HUES6 (cell line): ENCODE measurements at regions not wholly inside any gene's neighbourhood (a gene's known extent, or its start where the extent isn't known, plus 50 kb on each side); places are given as distances from the start of the nearest gene placed in this dataset.
A peak's percentile ranks its signal among the peaks of the same experiment; 100 is the strongest.

ENCODE experiments used
- H3K27ac ChIP-seq: 2 replicates; pipeline ENCODE4 v1.7.0; 2013; ENCODE audit warnings: low read depth, mild to moderate bottlenecking, low read length, inconsistent platforms
- H3K27me3 ChIP-seq: 2 replicates; pipeline ENCODE4 v1.6.1; 2013; ENCODE audit warnings: low read length; ENCODE audit not compliant: control insufficient read depth, insufficient read depth
- H3K36me3 ChIP-seq: 2 replicates; pipeline ENCODE4 v1.6.1; 2013; ENCODE audit warnings: low read length; ENCODE audit not compliant: control insufficient read depth, insufficient read depth
- H3K4me1 ChIP-seq: 2 replicates; pipeline ENCODE4 v1.6.1; 2013; ENCODE audit warnings: low read length; ENCODE audit not compliant: control insufficient read depth, insufficient read depth
- H3K4me3 ChIP-seq: 2 replicates; pipeline ENCODE4 v1.5.1; 2013; ENCODE audit warnings: low read depth, low read length
- H3K9ac ChIP-seq: one replicate; pipeline ENCODE4 v1.6.1; 2013; ENCODE audit warnings: mild to moderate bottlenecking, low read length
- H3K9me3 ChIP-seq: 2 replicates; pipeline ENCODE4 v1.6.1; 2013; ENCODE audit warnings: low read depth, low read length; ENCODE audit not compliant: control insufficient read depth, insufficient read depth

DNA sequence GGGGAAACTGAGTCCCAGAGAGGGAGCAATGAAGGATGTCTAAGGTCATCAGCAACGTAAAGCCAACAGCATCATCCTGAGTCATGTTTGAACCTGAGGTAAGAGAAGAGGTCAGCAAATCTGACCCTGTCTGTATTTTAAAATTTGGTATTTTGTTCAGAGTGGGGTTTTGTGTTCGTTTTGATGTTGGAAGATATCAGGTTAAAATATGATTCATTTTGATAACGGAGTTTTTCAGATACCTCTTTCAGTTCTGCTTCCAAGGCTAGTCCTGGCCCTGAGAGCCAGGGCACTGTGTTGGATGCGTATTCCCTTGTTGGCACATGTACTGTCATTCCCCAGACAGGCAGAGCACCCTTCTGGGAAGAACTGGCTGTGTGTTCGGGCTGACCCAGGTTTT is 291.0 kb downstream of the NSG2 start:
- Histone ChIP-seq H3K4me3 (no peak overlapping the region), H3K9me3 (no peaks in the 10 kb centered on the region), H3K27me3 (no peaks in the 10 kb centered on the region), H3K36me3 (no peaks in the 10 kb centered on the region), H3K4me1 (peaks cover 20% of the 10 kb centered on the region; the same call in 1 of the 2 replicates), H3K9ac (peak overlapping the region; percentile 55), H3K27ac (peak overlapping the region; percentile 76; the same call in 1 of the 2 replicates)

DNA sequence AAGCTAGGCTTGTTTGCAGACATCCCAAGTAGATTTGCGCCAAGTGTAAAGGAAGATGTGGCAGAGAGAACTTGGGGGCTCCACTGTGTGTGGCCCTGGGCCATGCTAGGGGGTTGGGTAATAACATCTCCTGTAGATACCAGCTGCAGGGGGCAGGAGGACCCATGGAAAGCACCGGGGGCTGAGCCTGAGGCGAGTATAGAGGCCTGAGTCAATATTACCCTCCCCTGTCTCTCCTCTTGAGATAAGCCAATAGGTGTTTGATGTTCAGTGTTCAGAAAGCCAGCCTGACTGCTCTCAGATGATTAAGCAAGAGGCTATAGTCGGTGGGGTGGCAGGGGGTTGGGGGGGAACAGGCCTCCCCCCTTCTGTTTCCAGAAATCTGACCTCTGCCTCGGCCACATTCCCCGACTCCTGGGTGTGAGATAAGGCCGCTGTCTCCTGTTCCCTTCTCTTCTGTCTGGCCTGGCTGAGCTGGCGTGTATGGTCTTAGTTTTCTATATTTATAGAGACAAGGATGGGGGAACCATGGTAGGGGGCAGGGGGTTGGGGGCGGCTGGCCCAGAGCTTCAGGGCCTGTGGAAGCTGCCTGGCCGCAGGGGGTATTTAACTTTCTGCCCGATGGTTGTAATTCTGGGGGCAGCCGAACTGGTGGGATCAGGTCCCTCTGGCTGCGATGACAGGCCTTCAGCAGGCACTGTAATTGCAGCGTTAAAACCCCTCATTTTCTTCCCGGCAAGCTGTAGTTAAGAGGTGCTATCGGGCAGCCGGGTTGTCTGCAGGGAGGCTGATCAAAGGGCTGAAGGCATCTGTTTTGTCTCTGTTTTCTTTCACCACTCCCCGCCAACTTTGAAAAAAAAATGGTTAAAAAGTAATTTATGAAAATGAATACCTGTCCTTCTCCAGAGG is 292.0 kb downstream of the NSG2 start:
- Histone ChIP-seq H3K36me3 (no peaks in the 10 kb centered on the region), H3K27me3 (no peaks in the 10 kb centered on the region), H3K9ac (peak overlapping the region; percentile 55), H3K9me3 (no peaks in the 10 kb centered on the region), H3K27ac (peak overlapping the region; percentile 76; the same call in 1 of the 2 replicates), H3K4me3 (no peak overlapping the region; the same call in 1 of the 2 replicates), H3K4me1 (peaks cover 20% of the 10 kb centered on the region; the same call in 1 of the 2 replicates)

DNA sequence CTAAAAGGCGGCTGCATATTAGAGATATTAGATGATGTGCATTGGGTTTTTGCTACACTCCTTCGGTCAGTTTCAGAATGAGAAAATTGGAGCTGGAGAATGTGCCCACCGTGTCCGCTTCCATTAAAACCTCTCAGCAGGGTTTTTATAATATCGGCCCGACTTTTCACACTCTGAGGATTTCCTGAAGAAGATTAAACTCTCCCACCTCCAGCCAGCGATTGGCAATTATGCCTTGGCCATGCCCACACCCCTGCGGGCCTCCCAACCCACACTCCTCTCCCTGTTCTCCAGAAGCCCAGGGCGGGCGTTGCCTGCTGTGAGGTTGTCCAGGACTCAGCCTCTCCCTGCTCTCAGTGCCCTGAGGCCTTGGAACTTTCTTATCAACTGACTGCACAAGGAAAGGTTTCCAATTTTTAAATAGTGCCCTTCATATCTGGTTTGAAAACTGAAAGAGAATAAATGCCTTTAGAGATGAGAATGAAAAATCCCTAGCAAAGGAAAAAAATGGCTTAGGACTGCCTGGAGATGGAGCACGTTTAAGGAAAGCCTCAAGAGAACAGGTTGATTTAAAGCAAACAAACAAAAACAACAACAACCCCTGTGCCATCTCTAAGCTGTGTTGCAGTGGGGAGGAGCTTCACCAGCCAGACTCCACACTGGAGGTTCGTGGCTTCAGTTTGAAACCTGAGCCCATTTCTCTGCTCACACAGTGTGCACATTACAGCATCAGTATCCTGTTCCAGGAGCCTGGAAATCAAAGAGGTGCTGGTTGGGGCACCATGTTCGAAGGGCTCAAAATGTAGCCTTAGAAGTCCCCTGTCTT is 292.9 kb downstream of the NSG2 start:
- Histone ChIP-seq H3K4me1 (peaks cover 20% of the 10 kb centered on the region; the same call in 1 of the 2 replicates), H3K36me3 (no peaks in the 10 kb centered on the region), H3K4me3 (no peak overlapping the region; the same call in 1 of the 2 replicates), H3K9me3 (no peaks in the 10 kb centered on the region), H3K27ac (peak overlapping the region; percentile 48; the same call in 1 of the 2 replicates), H3K27me3 (no peaks in the 10 kb centered on the region), H3K9ac (peak overlapping the region; percentile 43)

DNA sequence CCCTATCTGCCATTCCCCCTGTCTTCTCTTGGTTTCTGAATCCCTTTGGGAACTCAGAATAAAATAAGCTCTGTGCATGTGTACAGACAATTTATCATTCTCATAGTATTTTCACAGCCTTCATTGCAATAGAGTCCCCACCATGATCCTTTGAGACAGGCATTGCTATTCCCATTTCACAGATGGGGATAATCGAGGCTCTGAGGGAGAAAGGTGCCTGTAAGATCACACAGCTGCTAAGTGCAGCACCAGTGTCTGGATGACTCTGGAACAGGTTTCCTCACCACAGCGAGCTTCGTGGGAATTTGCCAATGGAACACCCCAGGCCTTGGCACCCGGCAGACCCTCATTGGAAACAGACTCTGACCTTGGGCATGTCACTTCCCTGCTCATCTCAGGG is 293.6 kb downstream of the NSG2 start:
- H3K27me3 ChIP-seq = no peaks in the 10 kb centered on the region

DNA sequence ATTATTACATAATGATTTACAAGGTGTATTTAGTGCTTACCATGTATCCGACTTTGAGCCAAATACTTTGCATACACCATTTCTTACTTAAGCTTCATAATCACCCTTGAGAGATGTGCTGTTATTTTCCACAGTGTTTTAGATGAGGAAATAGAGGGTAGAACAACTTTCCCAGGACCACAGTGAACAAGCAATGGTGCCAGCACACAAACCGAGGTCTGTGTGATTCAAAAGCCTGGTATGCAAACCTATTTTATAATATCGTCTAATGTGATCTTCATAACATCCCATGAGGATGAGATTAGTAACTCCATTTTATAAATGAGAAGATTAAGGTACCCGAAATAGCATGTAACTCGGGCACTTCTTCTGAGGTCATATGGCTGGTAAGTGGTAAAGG is 294.7 kb downstream of the NSG2 start:
- H3K27ac ChIP-seq = no peak overlapping the region
- peaks cover 3% of the 10 kb centered on the region; the same call in 1 of the 2 replicates for H3K9me3 ChIP-seq
- no peaks in the 10 kb centered on the region for H3K36me3 ChIP-seq
- H3K4me1 ChIP-seq = peaks cover 25% of the 10 kb centered on the region; the same call in 1 of the 2 replicates
- no peak overlapping the region for H3K4me3 ChIP-seq
- no peak overlapping the region for H3K9ac ChIP-seq
- H3K27me3 ChIP-seq = no peaks in the 10 kb centered on the region

More for the DNA sequence above, 293.6 kb downstream of the NSG2 start:
- H3K36me3 ChIP-seq = no peaks in the 10 kb centered on the region
- H3K4me3 ChIP-seq = no peak overlapping the region
- H3K9me3 ChIP-seq = no peaks in the 10 kb centered on the region
- H3K9ac ChIP-seq = no peak overlapping the region
- peaks cover 21% of the 10 kb centered on the region; the same call in 1 of the 2 replicates for H3K4me1 ChIP-seq
- H3K27ac ChIP-seq = no peak overlapping the region

DNA sequence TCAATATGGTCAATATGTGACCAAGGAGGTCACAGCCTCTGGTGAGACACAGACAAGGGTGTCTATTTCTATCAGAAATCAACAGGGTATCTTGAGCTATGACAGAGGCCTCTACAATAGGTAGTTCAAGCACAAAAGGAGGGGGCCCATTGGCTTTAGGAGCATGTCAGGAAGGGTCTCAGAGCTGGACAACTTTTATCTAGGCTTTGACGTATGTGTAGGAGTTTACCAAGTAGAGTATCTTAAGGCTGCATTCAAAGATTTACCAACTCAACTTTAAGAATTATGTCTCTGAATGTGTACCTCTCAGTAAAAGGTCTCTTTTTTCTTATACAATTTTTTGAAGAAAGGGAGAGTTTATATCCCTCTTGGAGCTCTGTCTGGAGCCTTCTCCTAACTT is 297.2 kb downstream of the NSG2 start:
- Histone ChIP-seq H3K4me3 (no peak overlapping the region), H3K36me3 (no peaks in the 10 kb centered on the region)

DNA sequence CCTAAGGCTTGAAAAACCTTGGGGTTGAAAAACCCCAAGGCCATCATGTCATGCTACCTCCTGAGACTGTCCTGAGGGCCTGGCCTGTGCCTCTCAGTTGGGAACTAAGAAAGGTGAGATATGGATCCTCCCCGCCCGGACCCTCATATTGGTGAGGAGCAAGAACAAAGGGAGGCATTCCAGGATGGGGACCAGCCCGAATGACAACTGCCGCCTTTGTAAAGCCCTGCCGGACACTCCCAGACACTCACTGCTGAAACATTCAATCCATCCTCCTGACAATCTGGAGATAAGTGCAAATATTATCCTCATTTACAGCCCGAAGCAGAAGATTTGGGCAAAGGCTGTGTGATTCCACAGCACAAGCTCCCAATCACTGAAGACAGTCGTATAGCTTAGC is 298.3 kb downstream of the NSG2 start:
- Histone ChIP-seq H3K27me3 (no peaks in the 10 kb centered on the region), H3K9ac (no peak overlapping the region), H3K4me3 (no peak overlapping the region), H3K27ac (no peak overlapping the region), H3K36me3 (no peaks in the 10 kb centered on the region), H3K4me1 (peaks cover 10% of the 10 kb centered on the region; the same call in 1 of the 2 replicates), H3K9me3 (peaks cover 5% of the 10 kb centered on the region; the same call in 1 of the 2 replicates)

More for the DNA sequence above, 297.2 kb downstream of the NSG2 start:
- H3K27ac ChIP-seq = no peak overlapping the region
- no peaks in the 10 kb centered on the region for H3K27me3 ChIP-seq
- H3K4me1 ChIP-seq = peaks cover 18% of the 10 kb centered on the region; the same call in 1 of the 2 replicates
- H3K9me3 ChIP-seq = peaks cover 5% of the 10 kb centered on the region; the same call in 1 of the 2 replicates
- no peak overlapping the region for H3K9ac ChIP-seq

DNA sequence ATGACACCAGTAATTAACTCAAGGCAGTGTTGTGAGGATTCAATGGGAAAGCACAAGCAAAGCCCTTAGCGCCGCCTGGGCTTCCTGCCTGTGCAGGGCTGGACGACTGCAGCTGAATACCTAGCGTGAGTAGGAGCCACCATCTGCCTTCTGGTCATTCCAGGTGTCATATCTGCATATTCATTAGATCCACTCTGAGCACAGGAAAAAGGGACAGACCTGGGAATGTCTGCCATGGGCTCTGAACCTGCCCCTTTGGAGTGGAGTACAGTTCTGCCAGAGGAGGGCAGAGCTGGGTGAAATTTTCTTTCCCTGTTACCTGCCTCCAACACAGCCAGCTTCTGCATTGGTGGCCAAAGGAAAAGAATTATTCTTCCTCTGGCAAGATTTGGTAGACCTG is 298.8 kb downstream of the NSG2 start:
- no peaks in the 10 kb centered on the region for H3K36me3 ChIP-seq
- H3K27ac ChIP-seq = no peak overlapping the region
- H3K27me3 ChIP-seq = no peaks in the 10 kb centered on the region
- peaks cover 5% of the 10 kb centered on the region; the same call in 1 of the 2 replicates for H3K4me1 ChIP-seq
- H3K4me3 ChIP-seq = no peak overlapping the region
- no peak overlapping the region for H3K9ac ChIP-seq
- peaks cover 5% of the 10 kb centered on the region; the same call in 1 of the 2 replicates for H3K9me3 ChIP-seq

DNA sequence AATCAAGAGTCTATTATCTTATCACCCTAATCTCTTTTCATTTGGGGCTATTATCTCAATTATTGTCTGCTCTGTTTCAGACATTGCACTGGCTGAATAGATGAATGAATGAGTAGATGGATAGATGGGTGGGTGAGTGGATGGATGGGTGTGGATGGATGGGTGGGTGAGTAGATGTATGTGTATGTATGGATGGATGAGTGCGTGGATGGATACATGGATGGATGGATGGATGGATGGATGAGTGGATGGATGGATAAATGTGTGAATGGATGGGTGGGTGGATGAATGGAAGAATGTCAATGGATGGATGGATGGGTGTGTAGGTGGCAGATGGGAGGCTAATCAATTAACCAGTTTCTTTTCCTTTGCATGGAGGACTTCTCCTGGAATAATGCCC is 301.7 kb downstream of the NSG2 start:
- H3K4me1 ChIP-seq = 0 out of 2 replicates have a peak, but pooled peaks cover 5% of the 10 kb centered on the region
- H3K27ac ChIP-seq = no peak overlapping the region
- H3K4me3 ChIP-seq = no peak overlapping the region
- no peak overlapping the region for H3K9ac ChIP-seq
- no peaks in the 10 kb centered on the region for H3K27me3 ChIP-seq
- H3K36me3 ChIP-seq = no peaks in the 10 kb centered on the region
- peaks cover 5% of the 10 kb centered on the region; the same call in 1 of the 2 replicates for H3K9me3 ChIP-seq

DNA sequence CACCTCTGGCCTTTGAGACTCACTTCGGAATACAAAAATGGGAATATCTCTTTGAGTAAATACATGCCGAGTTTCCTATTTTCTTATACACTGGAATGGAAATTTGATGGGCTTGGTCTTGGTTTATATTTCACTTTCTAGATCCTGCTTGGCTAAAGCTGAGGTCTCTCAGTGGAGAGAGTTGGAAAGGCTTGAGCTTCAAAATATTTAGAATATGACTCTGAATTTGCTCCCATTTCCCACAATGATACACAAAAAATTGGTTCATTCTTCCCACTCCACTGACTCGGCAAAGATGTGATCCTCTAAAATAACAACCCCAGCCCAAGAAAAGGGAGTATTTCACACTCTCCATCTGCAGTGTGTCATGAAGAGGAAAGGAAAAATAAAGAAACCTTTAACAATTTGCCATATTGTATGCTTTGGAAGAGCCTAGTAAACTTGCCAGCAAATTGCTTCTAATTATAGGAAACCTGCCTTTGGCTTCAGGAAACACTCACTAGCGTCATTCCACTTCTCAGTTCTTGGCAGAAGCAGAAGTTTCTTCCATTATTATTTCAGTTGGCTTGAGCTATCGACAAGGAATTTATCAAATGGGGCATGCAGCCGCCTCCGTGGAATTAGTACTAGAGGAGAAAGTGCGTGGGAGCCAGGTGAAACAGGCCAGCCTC is 302.9 kb downstream of the NSG2 start:
- H3K36me3 ChIP-seq = no peaks in the 10 kb centered on the region

More for the DNA sequence above, 302.9 kb downstream of the NSG2 start:
- Histone ChIP-seq H3K4me3 (no peak overlapping the region), H3K9me3 (peaks cover 5% of the 10 kb centered on the region; the same call in 1 of the 2 replicates), H3K27ac (no peak overlapping the region), H3K27me3 (no peaks in the 10 kb centered on the region), H3K4me1 (0 out of 2 replicates have a peak, but pooled peaks cover 5% of the 10 kb centered on the region), H3K9ac (no peak overlapping the region)
